ENCODE measurements at regions not wholly inside any gene's neighbourhood (a gene's known extent, or its start where the extent isn't known, plus 50 kb on each side); places are given as distances from the start of the nearest gene placed in this dataset.

- TF ChIP-seq ZNF384 (IDR thresholded peaks at IDR 0.05) (no peak), L3MBTL2 (conservative IDR thresholded peaks at IDR 0.05) (no peak), FOXM1 (IDR thresholded peaks at IDR 0.05; ENCODE audit: borderline replicate concordance) (no peak), LEF1 (IDR thresholded peaks at IDR 0.05; ENCODE audit: borderline replicate concordance) (no peak)
Measured at GRCh38 chr16:14333361-14333760, 262.2 kb downstream of the MRTFB start.

All from HEK293T (cell line).